ENCODE measurements at regions not wholly inside any gene's neighbourhood (a gene's known extent, or its start where the extent isn't known, plus 50 kb on each side); places are given as distances from the start of the nearest gene placed in this dataset.

- Histone ChIP-seq H3K9me3 (ENCODE audit: control insufficient read depth, insufficient read depth, low read depth, low read length) (no peaks in the 10 kb centered on the region), H3K4me1 (ENCODE audit: control insufficient read depth, insufficient read depth, low read length) (no peaks in the 10 kb centered on the region), H3K36me3 (ENCODE audit: control insufficient read depth in 2 of 2, insufficient read depth in 1 of 2, low read length in 2 of 2) (no peaks in the 10 kb centered on the region), H3K4me3 (ENCODE audit: low read depth, low read length) (no peak overlapping the region), H3K27ac (ENCODE audit: extremely low read depth, low read depth, low read length) (no peak overlapping the region)
- ChIA-PET CTCF (interaction anchor here (0.6 to 3.9 kb wide), 5 partner anchors 9 to 412 kb away, joined by 3 to 31 read pairs (median 5); no protein-coding TSS in a partner anchor), POLR2A (no interaction called here)
- TF ChIP-seq ZSCAN16 (tag by site-specific recombination; IDR thresholded peaks at IDR 0.05): no peak
- TF ChIP-seq ZNF501 (tag by site-specific recombination; IDR thresholded peaks at IDR 0.05): no peak
- TF ChIP-seq ZBTB6 (tag by site-specific recombination; IDR thresholded peaks at IDR 0.05): no peak
- TF ChIP-seq WT1 (tag by site-specific recombination; IDR thresholded peaks at IDR 0.05): no peak
- TF ChIP-seq ZNF37A (tag by site-specific recombination; IDR thresholded peaks at IDR 0.05): no peak
- TF ChIP-seq ZNF416 (tag by site-specific recombination; IDR thresholded peaks at IDR 0.05): no peak
- no peak for TF ChIP-seq ZSCAN4 (tag by site-specific recombination; IDR thresholded peaks at IDR 0.05)
- TF ChIP-seq ZNF426 (tag by site-specific recombination; IDR thresholded peaks at IDR 0.05): no peak
- TF ChIP-seq ZNF792 (tag by site-specific recombination; IDR thresholded peaks at IDR 0.05): no peak
- no peak for TF ChIP-seq OVOL3 (tag by site-specific recombination; IDR thresholded peaks at IDR 0.05)
- TF ChIP-seq, protein P1, sequence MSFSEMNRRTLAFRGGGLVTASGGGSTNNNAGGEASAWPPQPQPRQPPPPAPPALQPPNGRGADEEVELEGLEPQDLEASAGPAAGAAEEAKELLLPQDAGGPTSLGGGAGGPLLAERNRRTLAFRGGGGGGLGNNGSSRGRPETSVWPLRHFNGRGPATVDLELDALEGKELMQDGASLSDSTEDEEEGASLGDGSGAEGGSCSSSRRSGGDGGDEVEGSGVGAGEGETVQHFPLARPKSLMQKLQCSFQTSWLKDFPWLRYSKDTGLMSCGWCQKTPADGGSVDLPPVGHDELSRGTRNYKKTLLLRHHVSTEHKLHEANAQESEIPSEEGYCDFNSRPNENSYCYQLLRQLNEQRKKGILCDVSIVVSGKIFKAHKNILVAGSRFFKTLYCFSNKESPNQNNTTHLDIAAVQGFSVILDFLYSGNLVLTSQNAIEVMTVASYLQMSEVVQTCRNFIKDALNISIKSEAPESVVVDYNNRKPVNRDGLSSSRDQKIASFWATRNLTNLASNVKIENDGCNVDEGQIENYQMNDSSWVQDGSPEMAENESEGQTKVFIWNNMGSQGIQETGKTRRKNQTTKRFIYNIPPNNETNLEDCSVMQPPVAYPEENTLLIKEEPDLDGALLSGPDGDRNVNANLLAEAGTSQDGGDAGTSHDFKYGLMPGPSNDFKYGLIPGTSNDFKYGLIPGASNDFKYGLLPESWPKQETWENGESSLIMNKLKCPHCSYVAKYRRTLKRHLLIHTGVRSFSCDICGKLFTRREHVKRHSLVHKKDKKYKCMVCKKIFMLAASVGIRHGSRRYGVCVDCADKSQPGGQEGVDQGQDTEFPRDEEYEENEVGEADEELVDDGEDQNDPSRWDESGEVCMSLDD (tag by site-specific recombination; IDR thresholded peaks at IDR 0.05): no peak
- no peak for TF ChIP-seq ZNF654 (tag by site-specific recombination; IDR thresholded peaks at IDR 0.05; ENCODE audit: low read depth)
- TF ChIP-seq ZNF155 (tag by site-specific recombination; IDR thresholded peaks at IDR 0.05): no peak
- TF ChIP-seq ZNF174 (tag by site-specific recombination; IDR thresholded peaks at IDR 0.05): no peak
- TF ChIP-seq, protein P2, sequence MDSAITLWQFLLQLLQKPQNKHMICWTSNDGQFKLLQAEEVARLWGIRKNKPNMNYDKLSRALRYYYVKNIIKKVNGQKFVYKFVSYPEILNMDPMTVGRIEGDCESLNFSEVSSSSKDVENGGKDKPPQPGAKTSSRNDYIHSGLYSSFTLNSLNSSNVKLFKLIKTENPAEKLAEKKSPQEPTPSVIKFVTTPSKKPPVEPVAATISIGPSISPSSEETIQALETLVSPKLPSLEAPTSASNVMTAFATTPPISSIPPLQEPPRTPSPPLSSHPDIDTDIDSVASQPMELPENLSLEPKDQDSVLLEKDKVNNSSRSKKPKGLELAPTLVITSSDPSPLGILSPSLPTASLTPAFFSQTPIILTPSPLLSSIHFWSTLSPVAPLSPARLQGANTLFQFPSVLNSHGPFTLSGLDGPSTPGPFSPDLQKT (IDR thresholded peaks at IDR 0.05; ENCODE audit: borderline replicate concordance, low read depth, low read length): no peak
- TF ChIP-seq SP2 (tag by site-specific recombination; IDR thresholded peaks at IDR 0.05): no peak
- no peak for TF ChIP-seq ZBTB26 (tag by site-specific recombination; optimal IDR thresholded peaks at IDR 0.05)
- TF ChIP-seq ZBTB17 (tag by site-specific recombination; IDR thresholded peaks at IDR 0.05): no peak
Measured at GRCh38 chr3:159253860-159254259, 452.0 kb downstream of the MFSD1 start.

DNA sequence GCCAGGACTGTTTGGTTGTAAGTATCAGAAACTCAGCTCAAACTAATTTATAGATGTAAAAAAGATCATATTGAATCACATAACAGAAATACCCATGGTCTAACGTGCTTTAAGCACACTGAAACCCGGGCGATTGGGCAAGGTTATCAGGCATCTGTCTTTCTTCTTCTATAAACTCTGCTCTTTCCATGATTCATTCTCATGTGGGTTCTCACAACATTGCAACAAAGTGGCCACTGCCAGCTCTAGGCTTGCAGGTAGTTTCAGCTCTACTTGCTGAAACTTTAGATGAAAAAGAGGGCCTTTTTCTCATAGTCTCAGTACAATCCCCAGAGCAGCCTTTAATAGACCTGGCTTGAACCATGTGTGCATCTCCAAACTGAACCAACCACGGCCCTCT is 456.1 kb downstream of the MFSD1 start:
- POLR2A ChIA-PET: no interaction called here
- Histone ChIP-seq H3K4me3 (ENCODE audit: low read depth, low read length) (no peak overlapping the region), H3K27ac (ENCODE audit: extremely low read depth, low read depth, low read length) (no peak overlapping the region), H3K36me3 (ENCODE audit: control insufficient read depth in 2 of 2, insufficient read depth in 1 of 2, low read length in 2 of 2) (no peaks in the 10 kb centered on the region), H3K4me1 (ENCODE audit: control insufficient read depth, insufficient read depth, low read length) (no peaks in the 10 kb centered on the region), H3K9me3 (ENCODE audit: control insufficient read depth, insufficient read depth, low read depth, low read length) (no peaks in the 10 kb centered on the region)
- CTCF ChIA-PET: interaction anchor here (0.8 to 6.4 kb wide), 2 partner anchors 412 to 599 kb away, joined by 3 to 82 read pairs; no protein-coding TSS in a partner anchor
- TF ChIP-seq ZNF19 (tag by site-specific recombination; IDR thresholded peaks at IDR 0.05; ENCODE audit: low read depth): no peak
- TF ChIP-seq KLF7 (tag by site-specific recombination; IDR thresholded peaks at IDR 0.05; ENCODE audit: borderline replicate concordance): no peak
- no peak for TF ChIP-seq IKZF3 (tag by site-specific recombination; IDR thresholded peaks at IDR 0.05)
- no peak for TF ChIP-seq CTCF (tag by site-specific recombination; IDR thresholded peaks at IDR 0.05)
- TF ChIP-seq ZNF16 (tag by site-specific recombination; IDR thresholded peaks at IDR 0.05; ENCODE audit: low read depth): no peak
- no peak for TF ChIP-seq ZNF366 (tag by site-specific recombination; conservative IDR thresholded peaks at IDR 0.05)
- TF ChIP-seq, protein P1 (tag by site-specific recombination; IDR thresholded peaks at IDR 0.05): no peak

Data from HEK293 (cell line).